ENCODE measurements at regions not wholly inside any gene's neighbourhood (a gene's known extent, or its start where the extent isn't known, plus 50 kb on each side); places are given as distances from the start of the nearest gene placed in this dataset.

- no peak for TF ChIP-seq LCOR (CRISPR knock-in tag; IDR thresholded peaks at IDR 0.05)
- no peak for TF ChIP-seq TGIF2 (CRISPR knock-in tag; IDR thresholded peaks at IDR 0.05)
- no peak for TF ChIP-seq RBM17 (IDR thresholded peaks at IDR 0.05; ENCODE audit: borderline replicate concordance, low read depth, low read length)
- no peak for TF ChIP-seq RFX5 (IDR thresholded peaks at IDR 0.05; ENCODE audit: low read depth, low read length)
- TF ChIP-seq HDAC6 (IDR thresholded peaks at IDR 0.05; ENCODE audit: low read depth, low read length): no peak
- TF ChIP-seq DLX4 (CRISPR knock-in tag; IDR thresholded peaks at IDR 0.05): no peak
- Histone ChIP-seq H4K20me1 (replicated peaks; ENCODE audit: control insufficient read depth, insufficient read depth, low read length) (no peaks in the 10 kb centered on the region), H3K9me3 (replicated peaks; ENCODE audit: control insufficient read depth, insufficient read depth, low read depth, low read length) (no peaks in the 10 kb centered on the region), H3K27me3 (ENCODE audit: control insufficient read depth in 2 of 2, insufficient read depth in 2 of 2, low read length in 2 of 2) (peaks cover 0 to 29% of the 10 kb centered on the region in 2 experiments; a peak in 3 of 5 replicates), H2AFZ (ENCODE audit: low read depth, low read length) (no peak overlapping the region), H3K27ac (ENCODE audit: extremely low read depth, low read depth, low read length) (no peak overlapping the region), H3K4me3 (no peak overlapping the region), H3K4me2 (ENCODE audit: insufficient read depth, low read length) (no peak overlapping the region), H3K9ac (ENCODE audit: insufficient read depth in 1 of 2, low read depth in 2 of 2, low read length in 2 of 2) (no peak overlapping the region), H3K79me2 (ENCODE audit: control insufficient read depth, insufficient read depth, low read length) (no peaks in the 10 kb centered on the region), H3K36me3 (ENCODE audit: control insufficient read depth, insufficient read depth, low read length) (no peaks in the 10 kb centered on the region), H3K4me1 (replicated peaks in 1 of 2; ENCODE audit: control insufficient read depth in 2 of 2, insufficient read depth in 2 of 2, low read length in 2 of 2) (no peaks in the 10 kb centered on the region), H3K9me1 (ENCODE audit: control insufficient read depth, insufficient read depth, low read length) (no peaks in the 10 kb centered on the region)
- BruUV-seq (replicated peaks): no TSS peak
- FAIRE-seq: no peak
- ChIA-PET CTCF (ENCODE audit: low intra/inter-chr PET ratio) (no interaction called here), POLR2A (interaction anchor here (0.6 to 1.3 kb wide), 2 partner anchors 10 to 1455 kb away, joined by 3 to 4 read pairs; no protein-coding TSS in a partner anchor)
- 0% methylated on average over 8 of the region's 8 CpGs for WGBS (ENCODE audit: insufficient coverage, low coverage, missing lambda C conversion rate)
- no peak for DNase-seq (ENCODE audit: extremely low read depth in 1 of 4, low spot score in 3 of 4)
- ATAC-seq: no peak
- intact Hi-C loops (cut with micrococcal nuclease): no loop called here
- in situ Hi-C loops (cut with MboI): no loop called here
Observed at GRCh38 chr12:107439026-107439738, 246.4 kb upstream of the PWP1 start.
